ENCODE measurements at regions not wholly inside any gene's neighbourhood (a gene's known extent, or its start where the extent isn't known, plus 50 kb on each side); places are given as distances from the start of the nearest gene placed in this dataset.
A peak's percentile ranks its signal among the peaks of the same experiment; 100 is the strongest.

DNA sequence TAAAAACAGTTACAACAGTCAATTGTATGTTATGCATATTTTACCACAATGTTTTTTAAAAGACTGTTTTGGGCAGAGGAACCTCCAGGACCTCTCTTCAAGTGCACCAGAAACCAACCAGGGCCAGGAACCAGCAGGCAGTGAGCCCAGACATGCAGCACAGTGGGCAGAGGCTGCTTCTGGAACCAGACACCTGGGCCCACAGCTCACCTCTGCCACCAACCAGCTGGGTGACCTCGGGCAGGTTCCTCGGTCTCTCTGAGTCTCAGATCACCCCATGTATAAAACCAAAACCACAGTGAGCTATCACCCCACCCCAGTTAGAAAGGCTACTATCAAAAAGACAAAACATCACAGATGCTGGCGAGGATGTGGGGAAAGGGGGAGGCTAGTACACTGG is 161.0 kb downstream of the C16orf95 start:
- Histone ChIP-seq H3K9ac (ENCODE audit: low read depth in 1 of 2, low read length in 2 of 2) (no peak overlapping the region), H3K4me3 (ENCODE audit: low read depth in 1 of 3, low read length in 3 of 3) (no peak overlapping the region), H3K9me3 (ENCODE audit: control insufficient read depth in 4 of 4, low read length in 3 of 4) (no peaks in the 10 kb centered on the region), H3K27ac (ENCODE audit: low read depth in 1 of 2, low read length in 2 of 2) (no peak overlapping the region), H3K27me3 (ENCODE audit: control insufficient read depth in 4 of 4, insufficient read depth in 4 of 4, low read length in 3 of 4) (peaks cover 0 to 5% (median 0%) of the 10 kb centered on the region in 4 donors), H3K4me1 (ENCODE audit: control insufficient read depth in 4 of 4, insufficient read depth in 4 of 4, low read length in 3 of 4) (no peaks in the 10 kb centered on the region), H3K36me3 (ENCODE audit: control insufficient read depth in 4 of 4, insufficient read depth in 3 of 4, low read depth in 1 of 4, low read length in 3 of 4) (no peaks in the 10 kb centered on the region)
- no peak for DNase-seq (ENCODE audit: low spot score)
- TF ChIP-seq, protein P1, sequence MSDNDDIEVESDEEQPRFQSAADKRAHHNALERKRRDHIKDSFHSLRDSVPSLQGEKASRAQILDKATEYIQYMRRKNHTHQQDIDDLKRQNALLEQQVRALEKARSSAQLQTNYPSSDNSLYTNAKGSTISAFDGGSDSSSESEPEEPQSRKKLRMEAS (IDR thresholded peaks at IDR 0.05) = no peak
- TF ChIP-seq SP1 (IDR thresholded peaks at IDR 0.05) = no peak
- TF ChIP-seq NR2F2 (IDR thresholded peaks at IDR 0.05) = no peak
- no peak for TF ChIP-seq RXRA (IDR thresholded peaks at IDR 0.05)
- TF ChIP-seq HNF4A (conservative IDR thresholded peaks at IDR 0.05) = no peak
- TF ChIP-seq FOXA2 (IDR thresholded peaks at IDR 0.05) = no peak
- no peak for TF ChIP-seq RAD21 (IDR thresholded peaks at IDR 0.05)
- TF ChIP-seq GABPA (IDR thresholded peaks at IDR 0.05 in 1 of 2, conservative IDR thresholded peaks at IDR 0.05 in 1 of 2) = no peak
- TF ChIP-seq, protein P2, sequence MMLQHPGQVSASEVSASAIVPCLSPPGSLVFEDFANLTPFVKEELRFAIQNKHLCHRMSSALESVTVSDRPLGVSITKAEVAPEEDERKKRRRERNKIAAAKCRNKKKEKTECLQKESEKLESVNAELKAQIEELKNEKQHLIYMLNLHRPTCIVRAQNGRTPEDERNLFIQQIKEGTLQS (IDR thresholded peaks at IDR 0.05) = no peak
- TF ChIP-seq TAF1 (conservative IDR thresholded peaks at IDR 0.05) = no peak
- no peak for TF ChIP-seq FOXA1 (IDR thresholded peaks at IDR 0.05)
- TF ChIP-seq, protein P3, sequence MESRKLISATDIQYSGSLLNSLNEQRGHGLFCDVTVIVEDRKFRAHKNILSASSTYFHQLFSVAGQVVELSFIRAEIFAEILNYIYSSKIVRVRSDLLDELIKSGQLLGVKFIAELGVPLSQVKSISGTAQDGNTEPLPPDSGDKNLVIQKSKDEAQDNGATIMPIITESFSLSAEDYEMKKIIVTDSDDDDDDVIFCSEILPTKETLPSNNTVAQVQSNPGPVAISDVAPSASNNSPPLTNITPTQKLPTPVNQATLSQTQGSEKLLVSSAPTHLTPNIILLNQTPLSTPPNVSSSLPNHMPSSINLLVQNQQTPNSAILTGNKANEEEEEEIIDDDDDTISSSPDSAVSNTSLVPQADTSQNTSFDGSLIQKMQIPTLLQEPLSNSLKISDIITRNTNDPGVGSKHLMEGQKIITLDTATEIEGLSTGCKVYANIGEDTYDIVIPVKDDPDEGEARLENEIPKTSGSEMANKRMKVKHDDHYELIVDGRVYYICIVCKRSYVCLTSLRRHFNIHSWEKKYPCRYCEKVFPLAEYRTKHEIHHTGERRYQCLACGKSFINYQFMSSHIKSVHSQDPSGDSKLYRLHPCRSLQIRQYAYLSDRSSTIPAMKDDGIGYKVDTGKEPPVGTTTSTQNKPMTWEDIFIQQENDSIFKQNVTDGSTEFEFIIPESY (IDR thresholded peaks at IDR 0.05) = no peak
- TF ChIP-seq, protein P4, sequence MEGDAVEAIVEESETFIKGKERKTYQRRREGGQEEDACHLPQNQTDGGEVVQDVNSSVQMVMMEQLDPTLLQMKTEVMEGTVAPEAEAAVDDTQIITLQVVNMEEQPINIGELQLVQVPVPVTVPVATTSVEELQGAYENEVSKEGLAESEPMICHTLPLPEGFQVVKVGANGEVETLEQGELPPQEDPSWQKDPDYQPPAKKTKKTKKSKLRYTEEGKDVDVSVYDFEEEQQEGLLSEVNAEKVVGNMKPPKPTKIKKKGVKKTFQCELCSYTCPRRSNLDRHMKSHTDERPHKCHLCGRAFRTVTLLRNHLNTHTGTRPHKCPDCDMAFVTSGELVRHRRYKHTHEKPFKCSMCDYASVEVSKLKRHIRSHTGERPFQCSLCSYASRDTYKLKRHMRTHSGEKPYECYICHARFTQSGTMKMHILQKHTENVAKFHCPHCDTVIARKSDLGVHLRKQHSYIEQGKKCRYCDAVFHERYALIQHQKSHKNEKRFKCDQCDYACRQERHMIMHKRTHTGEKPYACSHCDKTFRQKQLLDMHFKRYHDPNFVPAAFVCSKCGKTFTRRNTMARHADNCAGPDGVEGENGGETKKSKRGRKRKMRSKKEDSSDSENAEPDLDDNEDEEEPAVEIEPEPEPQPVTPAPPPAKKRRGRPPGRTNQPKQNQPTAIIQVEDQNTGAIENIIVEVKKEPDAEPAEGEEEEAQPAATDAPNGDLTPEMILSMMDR (IDR thresholded peaks at IDR 0.05; ENCODE audit: low read depth, low read length, missing input control) = no peak
- no peak for TF ChIP-seq YY1 (IDR thresholded peaks at IDR 0.05)
- no peak for TF ChIP-seq HNF4G (IDR thresholded peaks at IDR 0.05)
- TF ChIP-seq, protein P5, sequence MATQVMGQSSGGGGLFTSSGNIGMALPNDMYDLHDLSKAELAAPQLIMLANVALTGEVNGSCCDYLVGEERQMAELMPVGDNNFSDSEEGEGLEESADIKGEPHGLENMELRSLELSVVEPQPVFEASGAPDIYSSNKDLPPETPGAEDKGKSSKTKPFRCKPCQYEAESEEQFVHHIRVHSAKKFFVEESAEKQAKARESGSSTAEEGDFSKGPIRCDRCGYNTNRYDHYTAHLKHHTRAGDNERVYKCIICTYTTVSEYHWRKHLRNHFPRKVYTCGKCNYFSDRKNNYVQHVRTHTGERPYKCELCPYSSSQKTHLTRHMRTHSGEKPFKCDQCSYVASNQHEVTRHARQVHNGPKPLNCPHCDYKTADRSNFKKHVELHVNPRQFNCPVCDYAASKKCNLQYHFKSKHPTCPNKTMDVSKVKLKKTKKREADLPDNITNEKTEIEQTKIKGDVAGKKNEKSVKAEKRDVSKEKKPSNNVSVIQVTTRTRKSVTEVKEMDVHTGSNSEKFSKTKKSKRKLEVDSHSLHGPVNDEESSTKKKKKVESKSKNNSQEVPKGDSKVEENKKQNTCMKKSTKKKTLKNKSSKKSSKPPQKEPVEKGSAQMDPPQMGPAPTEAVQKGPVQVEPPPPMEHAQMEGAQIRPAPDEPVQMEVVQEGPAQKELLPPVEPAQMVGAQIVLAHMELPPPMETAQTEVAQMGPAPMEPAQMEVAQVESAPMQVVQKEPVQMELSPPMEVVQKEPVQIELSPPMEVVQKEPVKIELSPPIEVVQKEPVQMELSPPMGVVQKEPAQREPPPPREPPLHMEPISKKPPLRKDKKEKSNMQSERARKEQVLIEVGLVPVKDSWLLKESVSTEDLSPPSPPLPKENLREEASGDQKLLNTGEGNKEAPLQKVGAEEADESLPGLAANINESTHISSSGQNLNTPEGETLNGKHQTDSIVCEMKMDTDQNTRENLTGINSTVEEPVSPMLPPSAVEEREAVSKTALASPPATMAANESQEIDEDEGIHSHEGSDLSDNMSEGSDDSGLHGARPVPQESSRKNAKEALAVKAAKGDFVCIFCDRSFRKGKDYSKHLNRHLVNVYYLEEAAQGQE (IDR thresholded peaks at IDR 0.05) = no peak
- TF ChIP-seq JUND (IDR thresholded peaks at IDR 0.05) = no peak
- WGBS = 89% methylated on average over 3 of the region's 3 CpGs

DNA sequence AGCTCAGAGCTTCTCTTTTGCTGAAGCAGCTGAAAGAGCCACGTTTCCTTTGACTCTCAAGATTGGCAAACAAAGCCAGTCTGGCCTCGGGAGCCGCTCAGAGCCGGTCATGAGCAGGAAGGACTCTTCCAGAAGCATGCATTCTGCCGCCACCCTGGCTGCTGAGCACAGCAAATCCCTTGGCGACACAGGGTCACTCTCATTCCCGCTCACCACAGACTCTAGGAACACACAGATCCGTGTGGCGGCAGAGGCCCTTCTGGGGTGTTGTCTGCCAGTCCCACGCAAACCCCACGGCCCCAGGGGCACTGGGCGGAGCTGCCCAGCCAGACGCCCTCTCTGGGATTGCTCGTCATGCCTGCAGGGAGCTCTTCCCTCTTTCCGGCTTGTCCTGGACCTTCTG is 157.0 kb downstream of the C16orf95 start:
- Histone ChIP-seq H3K9ac (ENCODE audit: low read depth in 1 of 2, low read length in 2 of 2) (no peak overlapping the region), H3K27ac (ENCODE audit: low read depth in 1 of 2, low read length in 2 of 2) (no peak overlapping the region), H3K27me3 (ENCODE audit: control insufficient read depth in 4 of 4, insufficient read depth in 4 of 4, low read length in 3 of 4) (peaks cover 0 to 5% (median 0%) of the 10 kb centered on the region in 4 donors), H3K36me3 (ENCODE audit: control insufficient read depth in 4 of 4, insufficient read depth in 3 of 4, low read depth in 1 of 4, low read length in 3 of 4) (no peaks in the 10 kb centered on the region), H3K9me3 (ENCODE audit: control insufficient read depth in 4 of 4, low read length in 3 of 4) (no peaks in the 10 kb centered on the region), H3K4me3 (ENCODE audit: low read depth in 1 of 3, low read length in 3 of 3) (no peak overlapping the region), H3K4me1 (ENCODE audit: control insufficient read depth in 4 of 4, insufficient read depth in 4 of 4, low read length in 3 of 4) (no peaks in the 10 kb centered on the region)
- TF ChIP-seq EGR1 (IDR thresholded peaks at IDR 0.05; ENCODE audit: low read depth in 2 of 2) = no peak
- peak; percentile 60 for TF ChIP-seq NR2F2 (IDR thresholded peaks at IDR 0.05)
- no peak for TF ChIP-seq YY1 (IDR thresholded peaks at IDR 0.05)
- no peak for TF ChIP-seq FOXA1 (IDR thresholded peaks at IDR 0.05)
- 47% methylated on average over 15 of the region's 15 CpGs for WGBS
- DNase-seq (ENCODE audit: low spot score) = no peak

Data from liver (tissue), 8 donors.